ENCODE measurements at regions not wholly inside any gene's neighbourhood (a gene's known extent, or its start where the extent isn't known, plus 50 kb on each side); places are given as distances from the start of the nearest gene placed in this dataset.

DNA sequence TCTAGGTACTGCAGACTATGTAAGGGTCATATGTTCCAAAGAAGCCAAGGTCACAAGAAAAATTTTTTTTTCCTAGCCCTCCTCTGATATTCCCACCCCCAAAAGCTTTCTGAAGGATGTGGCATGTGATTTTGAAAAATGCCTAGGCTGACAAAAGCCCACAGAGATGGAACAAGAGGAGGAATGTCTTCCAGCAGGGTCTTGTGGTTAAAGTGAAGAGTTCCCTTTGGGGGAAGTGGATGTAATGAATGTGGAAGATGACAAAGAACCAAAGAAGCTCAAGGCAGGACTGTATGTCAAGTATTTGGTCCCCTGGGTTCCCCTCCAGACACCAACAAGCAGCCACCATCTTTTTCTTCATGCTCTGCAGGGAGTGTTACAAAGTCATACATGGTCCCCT lies 268.8 kb downstream of the BCOR start:
- ChIA-PET CTCF (no interaction called here), RAD21 (ENCODE audit: low non-redundant PET in 1 of 2, low total read pairs in 2 of 2, uncharacterized antibody in 2 of 2, unreplicated experiment in 2 of 2) (no interaction called here), POLR2A (no interaction called here)
- H3K4me1 ChIP-seq (ENCODE audit: control insufficient read depth in 1 of 2, insufficient read depth in 2 of 2, low read length in 2 of 2): no peaks in the 10 kb centered on the region
- TF ChIP-seq CEBPB (IDR thresholded peaks at IDR 0.05; ENCODE audit: low read depth) (no peak), ELF1 (IDR thresholded peaks at IDR 0.05; ENCODE audit: borderline replicate concordance, low read depth) (no peak), POLR2A (IDR thresholded peaks at IDR 0.05; ENCODE audit: borderline replicate concordance, extremely low read depth, insufficient read depth, insufficient read length) (no peak), EZH2 (IDR thresholded peaks at IDR 0.05) (no peak), POLR2AphosphoS5 (IDR thresholded peaks at IDR 0.05; ENCODE audit: low read depth, low read length) (no peak), JUND (IDR thresholded peaks at IDR 0.05) (no peak), ZNF274 (IDR thresholded peaks at IDR 0.05; ENCODE audit: low read depth, low read length) (no peak)
- TF ChIP-seq, protein P1, sequence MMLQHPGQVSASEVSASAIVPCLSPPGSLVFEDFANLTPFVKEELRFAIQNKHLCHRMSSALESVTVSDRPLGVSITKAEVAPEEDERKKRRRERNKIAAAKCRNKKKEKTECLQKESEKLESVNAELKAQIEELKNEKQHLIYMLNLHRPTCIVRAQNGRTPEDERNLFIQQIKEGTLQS (IDR thresholded peaks at IDR 0.05): no peak
- TF ChIP-seq, protein P2, sequence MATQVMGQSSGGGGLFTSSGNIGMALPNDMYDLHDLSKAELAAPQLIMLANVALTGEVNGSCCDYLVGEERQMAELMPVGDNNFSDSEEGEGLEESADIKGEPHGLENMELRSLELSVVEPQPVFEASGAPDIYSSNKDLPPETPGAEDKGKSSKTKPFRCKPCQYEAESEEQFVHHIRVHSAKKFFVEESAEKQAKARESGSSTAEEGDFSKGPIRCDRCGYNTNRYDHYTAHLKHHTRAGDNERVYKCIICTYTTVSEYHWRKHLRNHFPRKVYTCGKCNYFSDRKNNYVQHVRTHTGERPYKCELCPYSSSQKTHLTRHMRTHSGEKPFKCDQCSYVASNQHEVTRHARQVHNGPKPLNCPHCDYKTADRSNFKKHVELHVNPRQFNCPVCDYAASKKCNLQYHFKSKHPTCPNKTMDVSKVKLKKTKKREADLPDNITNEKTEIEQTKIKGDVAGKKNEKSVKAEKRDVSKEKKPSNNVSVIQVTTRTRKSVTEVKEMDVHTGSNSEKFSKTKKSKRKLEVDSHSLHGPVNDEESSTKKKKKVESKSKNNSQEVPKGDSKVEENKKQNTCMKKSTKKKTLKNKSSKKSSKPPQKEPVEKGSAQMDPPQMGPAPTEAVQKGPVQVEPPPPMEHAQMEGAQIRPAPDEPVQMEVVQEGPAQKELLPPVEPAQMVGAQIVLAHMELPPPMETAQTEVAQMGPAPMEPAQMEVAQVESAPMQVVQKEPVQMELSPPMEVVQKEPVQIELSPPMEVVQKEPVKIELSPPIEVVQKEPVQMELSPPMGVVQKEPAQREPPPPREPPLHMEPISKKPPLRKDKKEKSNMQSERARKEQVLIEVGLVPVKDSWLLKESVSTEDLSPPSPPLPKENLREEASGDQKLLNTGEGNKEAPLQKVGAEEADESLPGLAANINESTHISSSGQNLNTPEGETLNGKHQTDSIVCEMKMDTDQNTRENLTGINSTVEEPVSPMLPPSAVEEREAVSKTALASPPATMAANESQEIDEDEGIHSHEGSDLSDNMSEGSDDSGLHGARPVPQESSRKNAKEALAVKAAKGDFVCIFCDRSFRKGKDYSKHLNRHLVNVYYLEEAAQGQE (IDR thresholded peaks at IDR 0.05; ENCODE audit: low read depth): no peak
- TF ChIP-seq, protein P3, sequence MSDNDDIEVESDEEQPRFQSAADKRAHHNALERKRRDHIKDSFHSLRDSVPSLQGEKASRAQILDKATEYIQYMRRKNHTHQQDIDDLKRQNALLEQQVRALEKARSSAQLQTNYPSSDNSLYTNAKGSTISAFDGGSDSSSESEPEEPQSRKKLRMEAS (IDR thresholded peaks at IDR 0.05): no peak
- no peak overlapping the region for H3K4me3 ChIP-seq (replicated peaks in 1 of 2; ENCODE audit: low read depth in 1 of 2, low read length in 2 of 2)
- BruUV-seq (replicated peaks): no TSS peak
- no peaks in the 10 kb centered on the region for H3K9me3 ChIP-seq (ENCODE audit: control insufficient read depth in 1 of 2, insufficient read depth in 1 of 2, low read depth in 1 of 2, low read length in 2 of 2)
- intact Hi-C loops (cut with micrococcal nuclease): no loop called here
- ATAC-seq: no peak
- no peaks in the 10 kb centered on the region for H3K27me3 ChIP-seq (ENCODE audit: insufficient read depth, low read length)
- H3K27ac ChIP-seq (ENCODE audit: low read depth, low read length): no peak overlapping the region
- H3K9me2 ChIP-seq (ENCODE audit: insufficient read depth): no peaks in the 10 kb centered on the region
- no peak overlapping the region for H3K4me2 ChIP-seq (ENCODE audit: low read length)
- DNase-seq (ENCODE audit: low read depth, low spot score): no peak
- H3K9ac ChIP-seq (ENCODE audit: low read length): no peak overlapping the region
- H3K36me3 ChIP-seq (ENCODE audit: control insufficient read depth in 1 of 2, insufficient read depth in 2 of 2, low read length in 2 of 2): no peaks in the 10 kb centered on the region
- no peaks in the 10 kb centered on the region for H4K20me1 ChIP-seq (ENCODE audit: insufficient read depth)
- H3K79me2 ChIP-seq (ENCODE audit: insufficient read depth, low read length): no peaks in the 10 kb centered on the region
- no peak overlapping the region for H2AFZ ChIP-seq (ENCODE audit: low read depth, low read length, poor library complexity, severe bottlenecking)

Data from HCT116 (cell line).